Heart left ventricle (tissue), 13 donors: ENCODE measurements at regions not wholly inside any gene's neighbourhood (a gene's known extent, or its start where the extent isn't known, plus 50 kb on each side); places are given as distances from the start of the nearest gene placed in this dataset.

Experiments
- CTCF ChIP-seq, 12 donors: fragments of 200-600 bp; sonication (generic) in 4 of 12; IDR thresholded peaks; one replicate each; pipeline versions ENCODE4 v1.5.0 to v1.8.0; 2018 to 2022; ENCODE audit warnings: antibody characterized with exemption in 12 of 12, mild to moderate bottlenecking in 5 of 12
- POLR2A ChIP-seq, 2 donors: fragments of 450-650 bp; IDR thresholded peaks; one replicate each; pipeline ENCODE4 v1.6.1; 2017; ENCODE audit warnings: antibody characterized with exemption in 2 of 2, mild to moderate bottlenecking in 2 of 2, moderate library complexity in 2 of 2
- donor health status: ischemic (EF 13 %, LVEDD 7.1; RV severe dilation, severe dysfunction).
- donor health status: DM: no; HTN: yes; CAD: no.
- donor health status: DM: no; HTN: no; CAD: no.
- donor health status: ischemic (EF 25% LVEDD 6.9; RV normal size, moderate dysfunction).
- donor health status: ischemic (EF 25% LVEDD 5.7; RV mildly dilated, moderate dysfunction).
- donor health status: ischemic (EF 35%, LVEDD 5.7; RV mildly dilated, moderate dysfunction).
- donor health status: nonischemic (EF 11% LVEDD 7.7; RV severe dilation, severe dysfunction).
- donor health status: DM: yes; HTN: yes; CAD: no.
- donor health status: PGD.
- donor health status: ischemic (EF 29% LVEDD 5.4; RV normal size, mild dysfunction).
- donor health status: nonischemic (EF 23%, LVEDD 6.1; RV moderate dilation, normal function).

- TF ChIP-seq CTCF (IDR thresholded peaks at IDR 0.05) = no peak
- no peak for TF ChIP-seq POLR2A (IDR thresholded peaks at IDR 0.05)
Observed at GRCh38 chr18:8901019-8901418, 195.7 kb downstream of the MTCL1 start.
